ENCODE measurements at regions not wholly inside any gene's neighbourhood (a gene's known extent, or its start where the extent isn't known, plus 50 kb on each side); places are given as distances from the start of the nearest gene placed in this dataset.

DNA sequence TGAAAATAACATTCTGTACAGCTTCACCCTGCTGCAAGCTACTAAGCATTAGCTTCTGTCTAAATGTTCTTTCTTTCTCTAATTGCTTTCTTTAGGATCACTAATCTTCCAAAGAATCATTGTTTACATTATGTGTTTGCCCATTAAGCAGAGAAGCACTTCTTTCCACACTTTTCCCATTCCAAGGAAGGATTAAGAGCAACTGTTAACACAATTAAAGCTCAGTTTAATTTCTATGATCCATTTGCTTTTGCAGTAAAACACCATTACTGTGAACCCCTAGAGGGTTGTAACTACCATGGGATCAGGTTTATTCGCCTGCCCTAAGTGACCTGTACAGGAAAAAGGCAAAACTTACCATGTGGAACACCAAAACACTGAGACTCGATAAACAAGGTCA, 125.8 kb upstream of the ZNF385D start:
- no peak overlapping the region for H3K4me3 Mint-ChIP-seq
- intact Hi-C loops (cut with micrococcal nuclease), result no loop called here
- Histone ChIP-seq H3K4me1 (ENCODE audit: control insufficient read depth, insufficient read depth, low read length) (no peaks in the 10 kb centered on the region), H3K4me3 (ENCODE audit: low read length) (no peak overlapping the region), H3K36me3 (ENCODE audit: control insufficient read depth, insufficient read depth, low read length) (no peaks in the 10 kb centered on the region), H3K9me3 (ENCODE audit: control insufficient read depth, insufficient read depth, low read length) (no peaks in the 10 kb centered on the region), H3K27me3 (ENCODE audit: control insufficient read depth, insufficient read depth, low read length) (no peaks in the 10 kb centered on the region), H3K27ac (ENCODE audit: low read length) (no peak overlapping the region)
- no peaks in the 10 kb centered on the region for H3K4me1 Mint-ChIP-seq
- H3K27ac Mint-ChIP-seq, result no peak overlapping the region
- DNase-seq (no peak), ATAC-seq (no peak)
- TF ChIP-seq, protein P1, sequence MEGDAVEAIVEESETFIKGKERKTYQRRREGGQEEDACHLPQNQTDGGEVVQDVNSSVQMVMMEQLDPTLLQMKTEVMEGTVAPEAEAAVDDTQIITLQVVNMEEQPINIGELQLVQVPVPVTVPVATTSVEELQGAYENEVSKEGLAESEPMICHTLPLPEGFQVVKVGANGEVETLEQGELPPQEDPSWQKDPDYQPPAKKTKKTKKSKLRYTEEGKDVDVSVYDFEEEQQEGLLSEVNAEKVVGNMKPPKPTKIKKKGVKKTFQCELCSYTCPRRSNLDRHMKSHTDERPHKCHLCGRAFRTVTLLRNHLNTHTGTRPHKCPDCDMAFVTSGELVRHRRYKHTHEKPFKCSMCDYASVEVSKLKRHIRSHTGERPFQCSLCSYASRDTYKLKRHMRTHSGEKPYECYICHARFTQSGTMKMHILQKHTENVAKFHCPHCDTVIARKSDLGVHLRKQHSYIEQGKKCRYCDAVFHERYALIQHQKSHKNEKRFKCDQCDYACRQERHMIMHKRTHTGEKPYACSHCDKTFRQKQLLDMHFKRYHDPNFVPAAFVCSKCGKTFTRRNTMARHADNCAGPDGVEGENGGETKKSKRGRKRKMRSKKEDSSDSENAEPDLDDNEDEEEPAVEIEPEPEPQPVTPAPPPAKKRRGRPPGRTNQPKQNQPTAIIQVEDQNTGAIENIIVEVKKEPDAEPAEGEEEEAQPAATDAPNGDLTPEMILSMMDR (IDR thresholded peaks at IDR 0.05), result no peak
- H3K9me3 Mint-ChIP-seq, result peaks cover 9 to 19% of the 10 kb centered on the region in 2 donors
- WGBS (ENCODE audit: insufficient coverage), result 70% methylated on average over 2 of the region's 2 CpGs
- no peaks in the 10 kb centered on the region for H3K27me3 Mint-ChIP-seq (ENCODE audit: low read depth in 2 of 2)
- no peaks in the 10 kb centered on the region for H3K36me3 Mint-ChIP-seq

DNA sequence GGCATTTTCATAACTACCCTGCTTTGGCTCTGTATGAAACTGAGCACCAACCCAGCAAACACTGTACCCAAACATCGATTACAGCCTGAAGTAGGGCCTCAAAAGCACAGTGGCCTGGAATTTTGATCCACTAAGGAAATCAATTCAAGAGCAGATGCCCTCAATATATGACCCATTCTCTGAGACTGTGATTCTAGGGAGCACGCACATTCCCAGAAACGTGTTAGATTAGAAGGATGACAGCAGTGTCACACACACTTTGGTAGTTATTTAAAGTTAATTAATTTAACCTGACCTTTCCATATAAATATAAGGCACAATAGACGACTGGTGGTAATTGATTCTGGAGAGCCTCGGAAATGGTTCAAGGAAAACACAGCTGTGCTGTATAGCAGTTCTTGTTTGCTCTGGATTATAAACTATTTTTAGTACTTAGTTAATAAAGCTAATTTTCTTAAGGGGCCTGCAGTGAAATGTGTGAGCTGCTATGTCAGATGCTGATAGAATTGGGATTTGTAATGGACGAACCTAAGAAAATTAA, 126.3 kb upstream of the ZNF385D start:
- TF ChIP-seq, protein P1 (IDR thresholded peaks at IDR 0.05), result no peak
- DNase-seq, result no peak
- intact Hi-C loops (cut with micrococcal nuclease), result no loop called here
- WGBS (ENCODE audit: insufficient coverage), result 86% methylated on average over 2 of the region's 6 CpGs
- H3K4me3 Mint-ChIP-seq, result no peak overlapping the region
- no peaks in the 10 kb centered on the region for H3K27me3 Mint-ChIP-seq (ENCODE audit: low read depth in 2 of 2)
- no peaks in the 10 kb centered on the region for H3K36me3 Mint-ChIP-seq
- H3K27ac Mint-ChIP-seq, result no peak overlapping the region
- Histone ChIP-seq H3K27ac (ENCODE audit: low read length) (no peak overlapping the region), H3K4me3 (ENCODE audit: low read length) (no peak overlapping the region), H3K9me3 (ENCODE audit: control insufficient read depth, insufficient read depth, low read length) (no peaks in the 10 kb centered on the region), H3K27me3 (ENCODE audit: control insufficient read depth, insufficient read depth, low read length) (no peaks in the 10 kb centered on the region), H3K36me3 (ENCODE audit: control insufficient read depth, insufficient read depth, low read length) (no peaks in the 10 kb centered on the region), H3K4me1 (ENCODE audit: control insufficient read depth, insufficient read depth, low read length) (no peaks in the 10 kb centered on the region)
- H3K9me3 Mint-ChIP-seq, result peaks cover 9 to 19% of the 10 kb centered on the region in 2 donors
- H3K4me1 Mint-ChIP-seq, result no peaks in the 10 kb centered on the region
- no peak for ATAC-seq

DNA sequence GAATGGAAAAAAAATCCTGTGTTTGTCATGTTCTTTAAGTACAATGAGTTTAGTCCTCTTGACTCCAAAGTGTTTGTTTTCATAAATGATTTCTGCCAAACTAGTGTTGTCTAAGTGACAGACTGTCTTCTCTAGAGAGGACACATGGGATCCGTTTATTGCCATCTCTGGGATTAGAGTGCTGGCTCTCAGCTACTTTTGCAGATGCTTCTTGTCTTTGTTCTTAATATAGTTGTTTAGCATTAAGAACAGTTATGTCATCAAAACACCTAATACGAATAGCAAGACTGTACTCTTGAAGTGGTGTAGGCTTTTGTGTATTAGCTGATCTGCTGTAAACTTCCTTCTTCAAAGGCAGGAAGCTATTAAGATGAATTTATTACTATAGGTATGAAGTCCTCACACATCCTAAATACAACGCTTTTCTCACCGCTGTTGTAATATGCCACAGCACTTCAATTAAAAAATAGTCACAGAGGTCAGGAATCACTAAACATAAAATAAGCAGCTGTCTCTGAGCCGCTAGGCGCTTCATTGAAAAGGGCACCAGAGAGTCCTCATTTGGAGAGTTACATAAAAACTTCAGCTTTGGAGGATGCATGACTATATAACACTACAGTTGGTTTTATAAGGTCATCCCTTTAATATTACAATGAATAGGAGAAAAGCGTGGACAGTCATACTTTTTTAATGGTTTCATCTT, 128.3 kb upstream of the ZNF385D start:
- H3K36me3 Mint-ChIP-seq, result no peaks in the 10 kb centered on the region
- 92% methylated on average over 5 of the region's 7 CpGs for WGBS (ENCODE audit: insufficient coverage)
- Histone ChIP-seq H3K27me3 (ENCODE audit: control insufficient read depth, insufficient read depth, low read length) (no peaks in the 10 kb centered on the region), H3K4me1 (ENCODE audit: control insufficient read depth, insufficient read depth, low read length) (no peaks in the 10 kb centered on the region), H3K36me3 (ENCODE audit: control insufficient read depth, insufficient read depth, low read length) (no peaks in the 10 kb centered on the region), H3K27ac (ENCODE audit: low read length) (no peak overlapping the region), H3K9me3 (ENCODE audit: control insufficient read depth, insufficient read depth, low read length) (no peaks in the 10 kb centered on the region), H3K4me3 (ENCODE audit: low read length) (no peak overlapping the region)
- TF ChIP-seq, protein P1 (IDR thresholded peaks at IDR 0.05), result no peak
- DNase-seq (no peak), ATAC-seq (no peak)
- H3K27me3 Mint-ChIP-seq (ENCODE audit: low read depth in 2 of 2), result no peaks in the 10 kb centered on the region
- H3K4me1 Mint-ChIP-seq, result no peaks in the 10 kb centered on the region
- H3K27ac Mint-ChIP-seq, result no peak overlapping the region
- H3K4me3 Mint-ChIP-seq, result no peak overlapping the region
- peaks cover 8 to 9% of the 10 kb centered on the region in 2 donors for H3K9me3 Mint-ChIP-seq
- intact Hi-C loops (cut with micrococcal nuclease), result no loop called here

DNA sequence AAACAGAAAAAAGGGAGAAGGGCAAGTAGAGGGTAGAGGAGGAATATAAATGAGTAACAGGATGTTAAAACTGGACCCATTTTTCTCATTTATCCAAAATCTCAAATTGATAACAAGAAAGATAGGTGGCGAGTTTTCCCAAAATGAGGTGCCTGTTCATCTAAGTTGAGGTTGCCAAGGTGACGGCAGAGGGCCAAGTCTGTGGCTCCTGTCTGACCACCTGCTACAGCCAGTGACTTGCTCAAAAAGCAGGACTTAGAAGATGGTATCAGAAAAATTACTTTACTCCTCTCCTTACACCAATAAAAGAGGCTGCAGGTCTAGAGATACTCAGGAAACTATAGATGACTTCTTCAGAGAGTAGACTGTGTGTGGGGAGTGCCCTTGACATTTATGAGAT, 137.6 kb upstream of the ZNF385D start:
- H3K36me3 ChIP-seq (ENCODE audit: control insufficient read depth, insufficient read depth, low read length), result no peaks in the 10 kb centered on the region
- intact Hi-C loops (cut with micrococcal nuclease), result no loop called here
- peaks cover 12 to 15% of the 10 kb centered on the region in 2 donors for H3K9me3 Mint-ChIP-seq
- no peak for ATAC-seq
- no peak overlapping the region for H3K27ac ChIP-seq (ENCODE audit: low read length)
- no peak for DNase-seq
- H3K27me3 ChIP-seq (ENCODE audit: control insufficient read depth, insufficient read depth, low read length), result no peaks in the 10 kb centered on the region
- H3K4me3 ChIP-seq (ENCODE audit: low read length), result no peak overlapping the region
- H3K4me1 ChIP-seq (ENCODE audit: control insufficient read depth, insufficient read depth, low read length), result no peaks in the 10 kb centered on the region
- no peak overlapping the region for H3K27ac Mint-ChIP-seq
- H3K36me3 Mint-ChIP-seq, result no peaks in the 10 kb centered on the region
- H3K4me1 Mint-ChIP-seq, result no peaks in the 10 kb centered on the region
- WGBS (ENCODE audit: insufficient coverage), result 76% methylated on average over 2 of the region's 2 CpGs
- TF ChIP-seq, protein P1 (IDR thresholded peaks at IDR 0.05), result no peak
- H3K4me3 Mint-ChIP-seq, result no peak overlapping the region
- H3K27me3 Mint-ChIP-seq (ENCODE audit: low read depth in 2 of 2), result no peaks in the 10 kb centered on the region
- no peaks in the 10 kb centered on the region for H3K9me3 ChIP-seq (ENCODE audit: control insufficient read depth, insufficient read depth, low read length)
